ENCODE measurements at regions not wholly inside any gene's neighbourhood (a gene's known extent, or its start where the extent isn't known, plus 50 kb on each side); places are given as distances from the start of the nearest gene placed in this dataset.

DNA sequence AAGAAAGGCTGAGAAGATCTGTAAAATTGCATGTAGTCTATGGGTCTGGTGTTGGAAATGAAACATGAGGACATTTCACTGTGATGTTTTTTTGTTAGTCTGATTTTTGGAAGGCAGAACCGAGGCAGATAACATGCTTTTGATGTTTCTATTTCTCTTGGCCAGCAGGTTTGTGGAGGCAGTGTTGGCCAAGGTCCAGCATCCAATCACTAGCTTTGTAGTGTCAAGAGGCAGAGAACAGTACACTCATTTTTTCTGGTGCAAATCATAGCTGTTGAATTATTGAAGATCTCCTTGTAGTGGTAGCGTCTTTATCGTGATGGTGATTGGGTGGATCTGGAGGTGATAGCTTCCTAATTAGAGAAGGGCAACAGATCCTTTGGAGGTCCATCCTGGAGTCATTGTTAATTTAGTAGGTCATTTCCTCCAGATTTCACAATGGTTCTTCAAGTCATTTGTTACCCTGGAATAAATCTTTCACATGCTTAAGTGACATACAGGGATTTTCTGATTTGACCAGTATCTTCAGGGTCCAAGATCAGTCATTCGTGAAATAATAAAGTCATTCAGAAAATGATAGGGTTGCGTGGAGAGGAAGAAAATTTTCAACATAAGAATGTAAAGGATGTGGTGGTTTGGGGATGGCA, 252.4 kb upstream of the CPNE8 start:
- H3K36me3 ChIP-seq (ENCODE audit: control insufficient read depth in 2 of 2, extremely low read depth in 1 of 2, insufficient read depth in 2 of 2, low read length in 2 of 2): no peaks in the 10 kb centered on the region
- H3K27me3 ChIP-seq (ENCODE audit: control insufficient read depth, extremely low read depth, insufficient read depth, low read length): no peaks in the 10 kb centered on the region
- FAIRE-seq: no peak
- no peaks in the 10 kb centered on the region for H3K9me1 ChIP-seq (ENCODE audit: control insufficient read depth, extremely low read depth, insufficient read depth, low read length)
- no peak for TF ChIP-seq EZH2 (IDR thresholded peaks at IDR 0.05; ENCODE audit: low read length)
- TF ChIP-seq, protein P1, sequence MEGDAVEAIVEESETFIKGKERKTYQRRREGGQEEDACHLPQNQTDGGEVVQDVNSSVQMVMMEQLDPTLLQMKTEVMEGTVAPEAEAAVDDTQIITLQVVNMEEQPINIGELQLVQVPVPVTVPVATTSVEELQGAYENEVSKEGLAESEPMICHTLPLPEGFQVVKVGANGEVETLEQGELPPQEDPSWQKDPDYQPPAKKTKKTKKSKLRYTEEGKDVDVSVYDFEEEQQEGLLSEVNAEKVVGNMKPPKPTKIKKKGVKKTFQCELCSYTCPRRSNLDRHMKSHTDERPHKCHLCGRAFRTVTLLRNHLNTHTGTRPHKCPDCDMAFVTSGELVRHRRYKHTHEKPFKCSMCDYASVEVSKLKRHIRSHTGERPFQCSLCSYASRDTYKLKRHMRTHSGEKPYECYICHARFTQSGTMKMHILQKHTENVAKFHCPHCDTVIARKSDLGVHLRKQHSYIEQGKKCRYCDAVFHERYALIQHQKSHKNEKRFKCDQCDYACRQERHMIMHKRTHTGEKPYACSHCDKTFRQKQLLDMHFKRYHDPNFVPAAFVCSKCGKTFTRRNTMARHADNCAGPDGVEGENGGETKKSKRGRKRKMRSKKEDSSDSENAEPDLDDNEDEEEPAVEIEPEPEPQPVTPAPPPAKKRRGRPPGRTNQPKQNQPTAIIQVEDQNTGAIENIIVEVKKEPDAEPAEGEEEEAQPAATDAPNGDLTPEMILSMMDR (optimal IDR thresholded peaks at IDR 0.05 in 1 of 3, IDR thresholded peaks at IDR 0.05 in 1 of 3, conservative IDR thresholded peaks at IDR 0.05 in 1 of 3; ENCODE audit: extremely low read depth in 1 of 3, insufficient read depth in 2 of 3, low read length in 3 of 3): no peak
- H3K79me2 ChIP-seq (ENCODE audit: control insufficient read depth, insufficient read depth, low read length): no peaks in the 10 kb centered on the region
- H2AFZ ChIP-seq (ENCODE audit: control insufficient read depth, low read length): no peak overlapping the region
- DNase-seq (ENCODE audit: low read depth, low spot score): no peak
- H3K9me3 ChIP-seq (ENCODE audit: control insufficient read depth, low read depth, low read length): no peaks in the 10 kb centered on the region
- H3K4me1 ChIP-seq (ENCODE audit: control insufficient read depth, extremely low read depth, insufficient read depth, low read length): no peaks in the 10 kb centered on the region
- no peaks in the 10 kb centered on the region for H4K20me1 ChIP-seq (ENCODE audit: control insufficient read depth, extremely low read depth, insufficient read depth, low read length)
- dilution Hi-C loops (cut with MboI; ENCODE audit: extremely low pct_ligation_motif_present, low sequenced_read_pairs): no loop called here
- H3K4me2 ChIP-seq (ENCODE audit: control insufficient read depth, extremely low read depth, insufficient read depth, low read depth, low read length): no peak overlapping the region
- no peak overlapping the region for H3K27ac ChIP-seq (ENCODE audit: control insufficient read depth, insufficient read depth, low read length)
- H3K4me3 ChIP-seq (ENCODE audit: control insufficient read depth in 2 of 3, extremely low read depth in 1 of 3, insufficient read depth in 2 of 3, low read depth in 1 of 3, low read length in 3 of 3): no peak overlapping the region
- no peak overlapping the region for H3K9ac ChIP-seq (ENCODE audit: control insufficient read depth, extremely low read depth, insufficient read depth, low read length)

DNA sequence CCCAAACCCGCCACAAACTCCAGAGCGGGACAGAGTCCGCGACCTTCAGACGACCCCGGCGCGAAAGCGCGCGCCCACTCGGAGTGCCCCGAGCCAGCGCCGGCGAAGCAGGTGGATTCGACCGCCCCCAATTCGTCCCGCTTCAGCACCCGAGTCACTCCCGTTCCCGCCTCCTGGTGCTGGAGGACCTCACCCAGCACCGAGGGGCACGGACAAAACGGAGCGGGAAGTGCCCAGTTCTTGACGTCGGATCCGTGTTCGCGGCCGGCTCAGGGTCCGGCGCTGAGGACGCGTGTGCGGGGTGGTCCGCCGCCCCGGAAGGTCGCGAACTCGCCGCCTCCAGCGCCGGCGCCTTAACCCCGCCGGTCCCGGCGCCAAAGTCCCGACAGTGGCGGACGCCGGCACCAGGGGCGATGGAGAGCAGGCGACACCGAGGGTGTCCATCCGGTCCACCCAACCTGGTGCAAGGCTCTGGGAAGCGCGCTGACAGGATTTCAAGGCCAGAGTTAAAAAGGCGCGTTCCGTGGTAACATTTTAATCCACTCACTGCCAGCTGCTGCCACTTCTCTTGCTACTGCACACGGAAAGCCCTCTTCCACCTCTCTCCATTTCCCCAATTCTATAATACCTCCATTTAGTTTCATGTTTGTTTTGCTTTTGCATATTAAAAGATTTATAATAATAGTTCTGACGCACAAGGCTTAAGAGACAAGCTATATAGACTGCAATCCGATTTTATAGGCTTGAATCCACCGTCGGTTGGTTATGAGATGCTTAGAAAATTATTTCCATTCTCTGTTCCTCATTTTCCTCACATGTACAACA, 240.0 kb upstream of the CPNE8 start:
- H3K36me3 ChIP-seq (ENCODE audit: control insufficient read depth in 2 of 2, extremely low read depth in 1 of 2, insufficient read depth in 2 of 2, low read length in 2 of 2): no peaks in the 10 kb centered on the region
- peak overlapping the region; percentile 80 for H3K4me2 ChIP-seq (ENCODE audit: control insufficient read depth, extremely low read depth, insufficient read depth, low read depth, low read length)
- H3K4me3 ChIP-seq (ENCODE audit: control insufficient read depth in 2 of 3, extremely low read depth in 1 of 3, insufficient read depth in 2 of 3, low read depth in 1 of 3, low read length in 3 of 3): peak overlapping the region; percentile 37 to 57 (median 57)
- no peak overlapping the region for H3K9ac ChIP-seq (ENCODE audit: control insufficient read depth, extremely low read depth, insufficient read depth, low read length)
- H3K27me3 ChIP-seq (ENCODE audit: control insufficient read depth, extremely low read depth, insufficient read depth, low read length): peaks cover 19% of the 10 kb centered on the region
- dilution Hi-C loops (cut with MboI; ENCODE audit: extremely low pct_ligation_motif_present, low sequenced_read_pairs): no loop called here
- DNase-seq (ENCODE audit: low read depth, low spot score): no peak
- no peak for FAIRE-seq
- no peaks in the 10 kb centered on the region for H3K9me1 ChIP-seq (ENCODE audit: control insufficient read depth, extremely low read depth, insufficient read depth, low read length)
- H3K4me1 ChIP-seq (ENCODE audit: control insufficient read depth, extremely low read depth, insufficient read depth, low read length): no peaks in the 10 kb centered on the region
- peak overlapping the region; percentile 91 for H2AFZ ChIP-seq (ENCODE audit: control insufficient read depth, low read length)
- no peak overlapping the region for H3K27ac ChIP-seq (ENCODE audit: control insufficient read depth, insufficient read depth, low read length)
- TF ChIP-seq, protein P1 (optimal IDR thresholded peaks at IDR 0.05 in 1 of 3, IDR thresholded peaks at IDR 0.05 in 1 of 3, conservative IDR thresholded peaks at IDR 0.05 in 1 of 3; ENCODE audit: extremely low read depth in 1 of 3, insufficient read depth in 2 of 3, low read length in 3 of 3): peak; percentile 50 to 74 (median 59)
- TF ChIP-seq EZH2 (IDR thresholded peaks at IDR 0.05; ENCODE audit: low read length): peak; percentile 25
- no peaks in the 10 kb centered on the region for H4K20me1 ChIP-seq (ENCODE audit: control insufficient read depth, extremely low read depth, insufficient read depth, low read length)
- H3K79me2 ChIP-seq (ENCODE audit: control insufficient read depth, insufficient read depth, low read length): no peaks in the 10 kb centered on the region
- H3K9me3 ChIP-seq (ENCODE audit: control insufficient read depth, low read depth, low read length): no peaks in the 10 kb centered on the region

All from keratinocyte (primary cell).